ENCODE measurements at regions not wholly inside any gene's neighbourhood (a gene's known extent, or its start where the extent isn't known, plus 50 kb on each side); places are given as distances from the start of the nearest gene placed in this dataset.

DNA sequence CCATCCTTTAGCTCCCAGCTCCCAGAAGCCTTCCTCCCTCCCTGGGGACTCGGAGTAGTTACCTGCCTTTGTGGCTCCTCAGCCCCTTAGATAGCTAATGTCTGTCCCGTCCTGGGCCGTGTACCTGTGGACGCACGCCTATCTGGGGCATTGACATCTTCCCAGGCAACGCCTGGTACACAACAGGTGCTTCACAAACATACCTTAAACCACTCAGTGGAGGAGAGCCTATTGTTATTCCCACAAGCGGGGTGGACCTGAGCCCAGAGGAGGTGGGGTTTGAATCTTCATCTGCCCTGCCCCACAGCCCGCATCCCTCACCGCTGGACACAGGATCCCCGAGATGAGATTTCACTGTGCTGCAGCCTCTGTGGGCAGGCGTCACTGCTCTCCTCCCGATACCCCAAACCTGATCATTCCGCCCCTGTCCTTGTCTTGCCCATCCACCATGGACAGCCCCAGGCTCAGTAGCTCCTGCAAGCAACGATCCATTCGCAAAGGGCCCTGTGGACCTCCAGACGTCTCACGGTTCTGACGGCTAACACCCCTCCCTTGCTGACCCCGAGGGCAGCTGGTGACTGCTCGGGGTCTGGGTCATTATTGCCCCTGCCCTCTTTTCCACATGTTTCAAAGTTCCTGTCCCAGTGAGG lies 73.8 kb upstream of the SHISAL1 start:
- no peak for DNase-seq

- no peak for DNase-seq
Measured at GRCh38 chr22:44385781-44386180, 73.0 kb upstream of the SHISAL1 start.

GRCh38 chr22:44385296-44385610 lies 72.5 kb upstream of the SHISAL1 start:
- no peak for DNase-seq

DNA sequence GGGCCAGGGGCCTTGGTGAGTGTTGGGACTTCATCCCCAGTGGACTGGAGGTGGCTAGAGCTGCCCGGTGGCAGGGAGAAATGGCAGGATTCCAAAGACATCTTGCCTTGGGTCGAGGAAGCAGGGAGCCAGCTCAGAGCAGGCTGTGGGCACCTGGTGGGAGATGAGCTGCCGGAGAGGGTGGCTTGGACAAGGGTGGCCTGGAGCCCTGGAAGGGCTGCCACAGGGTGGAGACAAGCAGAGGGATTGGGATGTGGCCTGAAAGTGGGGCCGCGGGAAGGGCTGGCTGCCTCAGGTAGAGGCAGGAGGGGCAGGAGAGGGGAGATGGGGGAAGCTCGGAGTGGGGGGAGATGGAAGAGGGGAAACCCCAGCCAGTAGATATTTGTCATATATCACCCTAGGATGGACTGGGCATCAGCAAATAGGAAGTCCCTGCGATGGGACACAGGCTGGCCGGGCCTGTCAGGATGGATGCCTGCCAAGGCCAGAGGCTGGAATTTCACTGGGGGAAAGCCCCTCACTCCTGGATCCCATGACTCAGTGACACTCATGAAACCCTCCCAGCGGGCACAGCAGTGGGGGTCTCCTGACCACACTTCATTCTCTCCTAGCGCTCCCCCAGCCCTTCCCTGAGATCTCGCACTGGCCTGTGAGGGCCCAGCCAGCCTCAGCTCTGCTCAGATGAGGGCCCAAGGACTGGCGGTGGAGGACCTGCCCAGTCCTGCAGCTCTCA lies 72.0 kb upstream of the SHISAL1 start:
- DNase-seq: no peak

DNA sequence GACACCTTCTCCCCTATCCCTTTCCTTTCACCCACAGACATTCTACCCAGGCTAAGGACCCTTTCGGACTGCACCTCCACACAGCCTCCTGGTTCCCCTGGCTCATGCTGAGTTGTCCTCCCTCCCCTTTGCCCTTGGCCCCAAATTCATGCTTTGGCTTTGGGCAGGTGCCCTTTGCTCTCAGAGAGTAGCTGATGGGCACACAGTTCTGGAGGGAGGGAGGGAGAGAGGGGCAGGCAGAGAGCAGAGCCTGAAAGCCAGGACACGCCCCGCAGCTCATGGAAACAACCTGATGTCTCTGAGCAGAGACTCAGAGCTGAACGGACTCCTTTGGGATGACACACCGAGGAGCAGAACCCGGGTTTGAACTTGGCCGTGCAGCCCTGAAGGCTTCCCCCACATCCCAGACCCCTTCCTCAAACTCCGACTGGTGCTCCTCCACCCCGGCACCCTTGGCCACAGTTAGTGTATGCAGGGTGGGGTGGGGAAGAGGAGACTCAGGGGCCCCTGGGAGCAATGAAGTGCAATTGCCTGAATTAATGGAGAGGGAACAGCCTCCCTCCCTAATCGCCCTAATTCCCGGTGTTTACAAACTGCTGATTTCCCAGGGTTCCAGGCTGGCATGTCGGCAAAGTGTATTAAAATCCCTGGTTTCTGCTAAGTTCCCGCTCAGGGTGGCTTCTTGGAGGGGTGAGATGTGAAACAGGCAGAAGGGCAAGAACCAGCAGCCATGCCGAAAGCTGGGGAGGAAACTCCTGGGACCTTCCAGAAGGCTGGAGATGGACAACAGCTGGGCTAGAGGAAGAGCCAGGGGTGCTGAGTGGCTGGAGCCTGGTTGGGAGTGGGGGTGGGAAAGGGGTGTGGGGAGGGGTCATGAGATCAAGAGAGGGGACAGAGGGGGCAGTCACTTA lies 71.2 kb upstream of the SHISAL1 start:
- no peak for DNase-seq

DNA sequence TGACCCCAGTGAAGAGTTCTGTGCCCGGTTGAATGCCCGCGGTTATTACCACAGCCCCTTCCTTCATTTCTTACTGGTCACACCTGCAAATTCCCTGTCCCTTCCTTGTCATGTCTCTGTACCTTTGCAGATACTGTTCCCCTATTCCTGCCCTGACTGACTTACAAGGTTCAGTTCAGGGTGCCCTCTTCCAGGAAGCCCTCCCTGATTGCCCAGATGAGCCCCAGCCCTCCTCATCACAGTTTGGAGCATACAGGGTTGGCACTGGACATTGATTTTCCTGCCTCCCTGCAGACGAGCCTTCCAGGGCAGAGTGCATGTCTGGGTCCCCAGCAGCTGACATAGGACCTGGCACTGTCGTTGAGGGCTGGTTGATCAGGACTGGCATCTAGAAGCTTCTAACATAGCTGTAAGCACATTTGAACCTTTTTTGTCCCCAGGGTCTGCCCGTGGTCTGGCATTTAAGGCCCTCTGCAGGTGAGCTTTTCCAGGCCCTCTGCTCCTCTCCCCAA lies 70.4 kb upstream of the SHISAL1 start:
- no peak for DNase-seq

DNA sequence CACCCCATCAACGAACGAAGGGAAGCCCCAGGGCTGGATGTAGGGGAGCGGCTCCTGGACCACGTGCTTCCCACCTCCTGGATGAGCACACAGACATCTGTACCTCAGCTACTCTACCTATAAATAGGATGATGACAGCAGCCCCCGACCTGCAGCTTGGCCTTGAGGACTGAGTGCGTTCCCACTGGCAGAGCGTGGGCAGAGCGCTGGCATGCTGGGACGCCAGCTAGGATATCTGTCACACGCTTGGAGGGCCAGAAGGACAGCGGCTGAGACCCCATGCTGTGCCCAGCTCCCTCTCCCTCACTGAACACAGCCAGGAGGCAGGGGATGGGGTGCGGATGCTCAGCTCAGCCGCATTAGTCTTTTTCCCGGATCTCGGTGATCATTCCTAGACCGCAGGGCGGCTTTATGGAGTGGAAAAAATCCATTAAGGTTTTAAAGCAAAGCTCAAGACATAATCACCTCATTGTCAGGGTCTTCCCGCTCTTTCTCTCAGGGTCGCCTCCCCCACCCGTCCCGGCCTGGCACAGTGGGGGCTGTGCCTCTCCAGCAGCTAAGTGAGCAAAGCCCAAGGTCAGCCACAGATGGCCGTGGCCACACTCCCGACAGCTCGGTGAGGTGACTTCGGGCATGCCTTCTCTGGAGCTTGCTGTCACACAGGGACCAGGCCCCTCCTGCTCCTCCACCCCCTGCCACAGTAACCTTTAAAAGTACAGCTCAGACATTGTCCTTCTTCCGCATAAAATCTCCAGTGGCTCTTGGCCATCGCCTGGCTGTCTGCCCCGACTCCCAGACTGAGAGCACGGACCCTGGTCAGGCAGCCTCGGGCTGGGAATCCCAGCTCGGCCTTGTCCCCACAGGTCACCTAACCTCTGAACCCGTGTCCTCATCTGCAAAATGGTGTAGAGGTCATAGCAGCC lies 69.6 kb upstream of the SHISAL1 start:
- no peak for DNase-seq

GRCh38 chr22:44381761-44382115 lies 69.0 kb upstream of the SHISAL1 start:
- no peak for DNase-seq

DNA sequence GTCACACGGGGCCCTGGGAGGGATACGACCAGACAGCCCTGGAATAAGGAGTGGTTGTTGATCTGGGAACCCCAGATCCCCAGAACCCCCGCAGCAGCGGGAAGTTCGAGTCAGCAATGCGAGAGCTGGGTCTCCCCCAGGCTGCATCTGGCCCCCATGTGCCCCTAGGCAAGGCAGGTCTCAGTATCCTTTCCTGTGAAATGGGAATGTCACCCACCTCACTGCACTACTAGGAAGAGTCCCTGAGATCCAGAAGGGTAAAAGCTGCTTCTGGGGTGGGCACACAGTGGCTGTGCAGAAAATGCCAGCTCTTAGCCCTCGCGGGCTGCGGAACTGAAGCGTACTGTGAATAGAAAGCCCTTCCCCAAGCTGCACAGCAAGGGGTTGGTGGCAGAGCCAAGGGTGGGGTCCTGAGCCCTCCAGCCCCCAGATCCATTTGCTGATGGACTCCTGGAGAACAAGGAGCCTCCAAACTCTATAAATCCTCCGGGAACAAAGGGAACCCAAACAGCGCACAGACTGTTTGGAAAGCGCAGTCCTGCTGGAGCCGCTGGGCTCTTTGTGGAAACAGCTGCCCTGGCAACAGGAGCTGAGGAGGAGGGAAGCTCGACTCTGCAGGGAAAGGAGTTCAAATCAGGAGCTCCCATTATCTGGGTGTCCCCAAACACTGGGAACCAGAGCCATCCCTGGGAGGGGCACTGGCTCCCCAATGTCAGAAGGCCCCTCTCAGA lies 68.2 kb upstream of the SHISAL1 start:
- DNase-seq: no peak

DNA sequence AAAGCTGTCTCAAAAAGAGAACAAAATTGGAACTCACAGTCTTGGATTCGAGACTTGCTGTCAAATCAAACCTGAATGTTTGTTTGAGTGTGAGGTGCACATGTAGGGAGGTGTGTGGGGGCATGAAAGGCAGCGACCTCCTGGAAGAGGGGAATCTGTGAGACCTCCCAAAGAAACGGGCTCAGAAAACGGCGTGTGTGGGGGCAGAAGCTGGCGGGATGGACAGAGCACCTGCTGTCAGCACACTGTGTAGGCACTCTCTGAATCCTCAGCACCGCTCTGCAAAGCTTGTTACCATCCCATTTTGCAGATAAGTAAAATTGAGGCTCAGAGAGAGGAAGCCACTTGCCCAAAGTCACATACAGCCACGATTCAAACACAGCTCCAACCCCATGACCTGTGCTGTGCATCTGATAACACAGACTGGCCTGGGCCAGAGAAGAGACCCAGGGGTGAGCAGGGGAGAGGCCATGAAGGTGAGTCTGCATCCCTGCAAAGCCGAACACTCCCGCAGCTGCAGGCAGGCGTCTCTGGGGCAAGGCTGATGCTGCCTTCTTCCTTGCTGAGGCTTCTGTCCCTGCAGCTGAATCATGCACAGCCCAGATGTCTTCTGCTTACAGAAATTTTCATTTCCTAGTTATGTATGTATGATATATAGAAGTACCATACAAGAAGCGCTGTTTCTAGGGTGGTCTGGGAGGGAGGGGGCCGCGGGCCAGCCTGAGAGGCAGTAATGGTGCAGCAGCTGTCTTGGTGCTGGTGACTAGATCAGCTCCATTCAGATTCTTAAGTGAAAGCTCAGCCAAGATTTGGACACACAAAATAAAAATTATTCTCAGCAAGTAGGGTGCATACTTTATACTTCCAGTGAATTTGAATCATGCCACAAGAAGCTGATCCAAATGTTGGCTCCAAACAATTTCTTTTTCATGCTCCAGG lies 67.3 kb upstream of the SHISAL1 start:
- no peak for DNase-seq

- DNase-seq: no peak
Measured at GRCh38 chr22:44378380-44378779, 65.6 kb upstream of the SHISAL1 start.

DNA sequence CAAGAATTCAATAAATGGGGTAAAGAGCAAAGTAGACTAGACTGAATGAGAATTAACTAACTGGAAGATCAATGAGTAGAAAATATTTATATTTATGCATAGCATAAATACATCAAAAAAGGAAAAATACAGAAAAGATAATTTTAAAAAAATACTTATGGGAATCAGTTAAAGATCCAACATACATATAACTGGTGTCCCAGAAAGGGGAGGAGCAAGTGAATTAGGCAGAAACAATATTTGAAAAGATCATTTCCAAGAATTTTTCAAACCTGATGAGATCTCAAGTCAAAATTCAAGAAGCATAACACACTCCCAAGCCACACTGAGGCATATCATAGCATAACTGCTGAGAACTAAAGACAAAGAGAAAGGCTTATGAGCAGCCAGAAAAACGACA lies 62.7 kb upstream of the SHISAL1 start:
- no peak for DNase-seq

DNA sequence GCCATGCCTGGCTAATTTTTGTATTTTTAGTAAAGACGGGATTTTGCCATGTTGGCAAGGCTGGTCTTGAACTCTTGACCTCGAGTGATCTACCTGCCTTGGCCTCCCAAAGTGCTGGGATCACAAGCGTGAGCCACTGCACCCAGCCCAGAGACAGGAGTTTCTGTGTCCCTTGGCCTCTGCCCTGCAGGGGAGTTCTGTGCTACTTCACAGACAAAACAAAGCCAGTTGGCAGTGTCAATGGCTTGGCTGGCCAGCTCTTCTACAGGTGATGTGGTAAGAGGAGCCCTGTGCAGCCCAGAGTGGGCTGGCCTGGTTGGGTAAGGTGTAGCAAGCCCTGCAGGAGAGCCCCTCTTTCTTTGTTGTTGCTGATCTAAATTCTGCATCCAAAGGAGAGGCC lies 60.5 kb upstream of the SHISAL1 start:
- DNase-seq: no peak

GRCh38 chr22:44372611-44373010 lies 59.9 kb upstream of the SHISAL1 start:
- DNase-seq: no peak

DNA sequence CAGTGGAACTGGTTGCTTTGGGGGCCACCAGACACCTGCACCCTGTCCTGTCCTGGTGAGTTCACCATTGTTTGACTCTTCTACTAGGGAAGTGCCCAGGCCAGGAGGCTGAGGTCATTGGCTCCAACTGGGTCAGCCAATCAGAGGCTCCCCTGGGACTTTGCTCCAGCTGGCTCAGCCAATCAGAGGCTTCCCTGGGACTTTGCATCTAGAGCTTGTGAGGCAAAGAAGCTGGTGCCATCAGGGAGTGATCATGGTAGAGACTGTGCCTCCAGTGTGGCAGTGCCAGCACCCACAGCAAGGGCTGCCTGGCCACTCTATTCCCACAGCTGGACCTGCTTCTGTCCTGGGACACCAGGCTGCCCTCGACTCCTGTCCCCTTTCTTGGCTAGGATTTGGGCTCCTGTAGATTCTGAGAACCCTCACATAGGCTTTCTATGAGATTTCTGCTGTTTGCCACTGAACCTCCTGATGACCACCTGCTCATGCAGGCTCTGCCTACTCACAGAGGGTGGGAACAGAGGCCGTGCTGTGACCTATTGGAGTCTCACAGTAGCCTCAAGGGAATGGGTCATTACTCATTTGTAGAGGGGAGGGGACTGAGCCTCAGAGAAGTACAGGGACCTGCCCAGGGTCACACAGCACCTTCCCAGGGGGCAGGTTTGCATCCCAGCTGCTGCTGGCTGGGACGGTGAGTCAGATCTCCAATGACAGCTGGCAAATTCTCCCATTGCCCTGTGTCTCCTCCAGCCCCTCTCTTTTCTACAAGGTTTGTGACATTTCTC lies 59.2 kb upstream of the SHISAL1 start:
- DNase-seq: no peak

DNA sequence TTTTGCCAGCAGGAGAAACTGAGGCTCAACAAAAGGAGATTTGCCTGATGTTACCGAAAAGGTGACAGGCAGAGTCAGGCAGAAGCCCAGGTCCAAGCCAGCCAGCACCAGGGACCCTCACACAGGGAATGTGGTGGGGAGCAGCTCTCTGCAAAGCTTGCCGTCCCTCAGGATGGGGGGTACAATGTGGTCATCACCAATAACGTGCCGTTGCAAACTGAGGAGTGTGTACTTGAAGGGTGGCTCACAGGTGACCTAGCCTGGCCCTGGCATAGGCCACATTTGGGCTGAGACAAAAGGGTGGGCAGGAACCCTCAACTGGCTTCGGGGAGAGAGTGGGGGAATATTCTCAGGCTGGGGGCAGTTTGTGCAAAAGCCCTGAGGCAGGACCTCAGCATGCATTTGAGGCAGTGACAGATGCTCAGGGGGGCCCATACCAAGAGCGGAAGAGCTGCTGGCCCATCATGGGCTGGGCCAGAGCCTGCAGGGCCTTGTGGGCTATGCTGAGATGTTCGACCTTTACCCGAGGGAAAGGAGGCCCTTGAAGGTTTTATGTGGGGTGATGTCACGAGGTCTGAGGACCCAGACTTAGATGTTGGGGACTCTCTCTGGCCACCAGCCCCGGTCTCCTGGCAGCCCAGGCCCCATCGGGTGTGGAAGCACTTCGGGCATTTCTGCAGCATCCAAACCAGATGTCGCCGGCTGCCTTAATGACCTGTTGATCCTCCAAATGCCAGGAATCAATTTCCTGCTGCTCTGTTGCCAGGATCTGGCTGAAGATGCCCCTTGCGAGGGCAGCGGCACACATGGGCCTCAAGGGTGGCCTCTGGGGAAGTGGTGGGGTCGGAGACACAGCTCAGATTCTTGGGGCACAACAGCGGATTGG lies 57.4 kb upstream of the SHISAL1 start:
- no peak for DNase-seq

GRCh38 chr22:44369293-44369661 lies 56.5 kb upstream of the SHISAL1 start:
- no peak for DNase-seq

DNA sequence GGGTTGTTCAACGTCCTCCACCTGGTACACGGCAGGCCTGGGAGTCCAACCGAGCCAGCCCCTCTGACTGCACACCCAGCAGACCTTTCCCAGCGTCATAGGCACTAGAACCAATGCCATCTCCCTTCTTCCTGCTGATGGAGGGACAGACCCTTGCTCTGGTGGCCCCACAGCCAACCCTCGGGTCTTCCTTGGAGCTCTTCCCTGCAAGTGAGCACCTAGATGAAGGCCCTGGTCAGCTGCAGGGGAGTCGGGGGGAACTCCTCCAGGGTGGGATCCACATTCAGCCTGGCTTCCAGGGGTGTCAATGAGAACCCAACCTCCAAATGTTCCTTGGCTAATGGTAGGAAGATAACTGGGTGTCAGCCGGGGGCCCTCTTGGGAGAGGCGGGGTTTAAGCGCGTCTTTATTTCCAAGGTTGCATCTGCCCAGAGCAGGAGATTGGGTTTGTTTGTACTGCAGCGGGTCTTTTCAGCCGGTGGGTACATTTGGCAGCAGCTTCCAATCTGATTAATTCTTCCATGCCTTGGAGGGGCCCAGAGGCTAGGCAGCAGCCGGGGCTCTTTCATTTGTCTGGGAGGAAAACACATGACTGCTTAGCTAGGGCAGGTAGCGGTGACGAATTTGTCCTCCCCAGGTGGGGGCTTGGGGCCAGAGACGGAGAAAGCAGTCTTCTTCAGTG lies 56.0 kb upstream of the SHISAL1 start:
- no peak for DNase-seq
